RWPE2 (cell line): ENCODE measurements at regions not wholly inside any gene's neighbourhood (a gene's known extent, or its start where the extent isn't known, plus 50 kb on each side); places are given as distances from the start of the nearest gene placed in this dataset.

Source experiments
- ATAC-seq: fragments of 200-7000 bp; cut with Tn5 transposase; 3 replicates; pipeline ENCODE4 v1.9.1; 2021; ENCODE audit warnings: low read depth
- DNase-seq: peaks from one replicate; pipeline ENCODE4 v3.0.0-alpha.2; 2020; ENCODE audit warnings: low spot score
- H3K27ac ChIP-seq: fragments of 450-650 bp; 2 replicates; pipeline ENCODE4 v1.5.1; 2017; ENCODE audit warnings: mild to moderate bottlenecking; ENCODE audit not compliant: poor library complexity, severe bottlenecking
- H3K27me3 ChIP-seq: fragments of 250-450 bp; sonication (Bioruptor Pico); 2 replicates; pipeline ENCODE4 v1.5.1; 2021; ENCODE audit warnings: mild to moderate bottlenecking, moderate library complexity; ENCODE audit not compliant: insufficient read depth, poor library complexity, severe bottlenecking
- H3K36me3 ChIP-seq: fragments of 250-450 bp; sonication (Bioruptor Pico); 2 replicates; pipeline ENCODE4 v1.5.1; 2020; ENCODE audit warnings: low read depth, mild to moderate bottlenecking, moderate library complexity
- H3K4me1 ChIP-seq: fragments of 250-450 bp; sonication (Bioruptor Pico); 2 replicates; pipeline ENCODE4 v1.5.1; 2021; ENCODE audit warnings: mild to moderate bottlenecking, moderate library complexity; ENCODE audit not compliant: insufficient read depth, poor library complexity, severe bottlenecking
- H3K4me3 ChIP-seq: fragments of 250-450 bp; sonication (Bioruptor Pico); 2 replicates; pipeline ENCODE4 v1.5.1; 2021; ENCODE audit warnings: mild to moderate bottlenecking, moderate library complexity; ENCODE audit not compliant: severe bottlenecking
- H3K9me3 ChIP-seq: fragments of 250-450 bp; sonication (Bioruptor Pico); 2 replicates; pipeline ENCODE4 v1.5.1; 2021; ENCODE audit warnings: mild to moderate bottlenecking, moderate library complexity; ENCODE audit not compliant: severe bottlenecking
- TF ChIP-seq, protein P1 (sequence below): fragments of 450-650 bp; IDR thresholded peaks from one replicate; pipeline ENCODE4 v1.5.1; 2017; ENCODE audit warnings: mild to moderate bottlenecking, moderate library complexity; ENCODE audit not compliant: poor library complexity, severe bottlenecking

DNA sequence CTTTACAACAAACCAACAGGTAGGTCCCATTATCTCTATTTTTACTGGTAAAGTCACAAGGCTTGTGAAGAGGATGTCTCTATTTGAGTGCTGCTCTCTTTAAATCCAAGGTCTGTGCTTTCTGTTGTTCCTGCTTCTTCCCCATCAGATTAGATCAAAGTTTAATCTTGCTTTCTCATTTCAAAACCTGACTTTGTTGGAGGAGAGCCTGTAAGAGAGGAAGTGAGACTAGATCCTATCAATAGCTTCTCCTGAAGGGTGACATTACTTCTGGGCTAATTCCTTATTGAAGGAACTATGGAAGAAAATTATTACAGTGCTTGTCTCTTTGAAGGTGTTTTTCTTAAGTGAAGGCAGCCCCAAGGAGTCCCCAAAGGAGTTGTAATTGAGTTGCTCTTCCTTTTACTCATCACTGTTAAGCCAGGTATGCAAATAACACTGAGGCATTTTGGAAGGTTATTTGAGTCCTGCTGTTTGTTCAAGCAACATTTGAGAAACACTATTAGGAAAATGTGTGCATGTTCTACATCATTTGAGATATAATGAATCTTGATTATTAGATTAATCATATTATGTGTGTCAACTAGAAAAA lies 146.2 kb upstream of the MBL2 start:
- TF ChIP-seq, protein P1, sequence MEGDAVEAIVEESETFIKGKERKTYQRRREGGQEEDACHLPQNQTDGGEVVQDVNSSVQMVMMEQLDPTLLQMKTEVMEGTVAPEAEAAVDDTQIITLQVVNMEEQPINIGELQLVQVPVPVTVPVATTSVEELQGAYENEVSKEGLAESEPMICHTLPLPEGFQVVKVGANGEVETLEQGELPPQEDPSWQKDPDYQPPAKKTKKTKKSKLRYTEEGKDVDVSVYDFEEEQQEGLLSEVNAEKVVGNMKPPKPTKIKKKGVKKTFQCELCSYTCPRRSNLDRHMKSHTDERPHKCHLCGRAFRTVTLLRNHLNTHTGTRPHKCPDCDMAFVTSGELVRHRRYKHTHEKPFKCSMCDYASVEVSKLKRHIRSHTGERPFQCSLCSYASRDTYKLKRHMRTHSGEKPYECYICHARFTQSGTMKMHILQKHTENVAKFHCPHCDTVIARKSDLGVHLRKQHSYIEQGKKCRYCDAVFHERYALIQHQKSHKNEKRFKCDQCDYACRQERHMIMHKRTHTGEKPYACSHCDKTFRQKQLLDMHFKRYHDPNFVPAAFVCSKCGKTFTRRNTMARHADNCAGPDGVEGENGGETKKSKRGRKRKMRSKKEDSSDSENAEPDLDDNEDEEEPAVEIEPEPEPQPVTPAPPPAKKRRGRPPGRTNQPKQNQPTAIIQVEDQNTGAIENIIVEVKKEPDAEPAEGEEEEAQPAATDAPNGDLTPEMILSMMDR = no peak
- H3K4me1 ChIP-seq = no peaks in the 10 kb centered on the region
- no peak for ATAC-seq

DNA sequence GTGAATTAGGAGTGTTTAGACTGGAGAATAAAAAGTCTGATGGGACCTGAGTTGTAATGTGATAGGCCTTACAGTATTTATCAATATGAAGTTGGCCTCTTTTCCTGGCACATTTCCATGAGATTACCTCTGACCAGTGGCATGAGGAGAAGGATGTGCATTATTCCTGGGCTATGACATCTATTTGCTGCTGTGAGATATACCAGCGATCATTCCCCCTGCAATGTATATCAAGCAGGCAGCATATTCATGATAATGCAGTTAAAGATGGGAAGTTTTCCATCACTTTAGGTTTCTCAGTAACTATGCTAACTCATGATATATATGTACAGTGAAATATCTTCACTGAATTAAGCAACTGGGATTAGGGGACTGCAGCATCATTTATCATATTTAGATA lies 142.8 kb upstream of the MBL2 start:
- TF ChIP-seq, protein P1 = no peak
- H3K4me1 ChIP-seq = no peaks in the 10 kb centered on the region
- no peak overlapping the region for H3K4me3 ChIP-seq
- no peaks in the 10 kb centered on the region for H3K9me3 ChIP-seq
- DNase-seq = no peak
- no peak overlapping the region for H3K27ac ChIP-seq
- H3K27me3 ChIP-seq = no peaks in the 10 kb centered on the region
- no peak for ATAC-seq
- no peaks in the 10 kb centered on the region for H3K36me3 ChIP-seq

More for the DNA sequence above, 146.2 kb upstream of the MBL2 start:
- DNase-seq = no peak
- Histone ChIP-seq H3K27me3 (no peaks in the 10 kb centered on the region), H3K27ac (no peak overlapping the region), H3K36me3 (no peaks in the 10 kb centered on the region), H3K4me3 (no peak overlapping the region), H3K9me3 (no peaks in the 10 kb centered on the region)

DNA sequence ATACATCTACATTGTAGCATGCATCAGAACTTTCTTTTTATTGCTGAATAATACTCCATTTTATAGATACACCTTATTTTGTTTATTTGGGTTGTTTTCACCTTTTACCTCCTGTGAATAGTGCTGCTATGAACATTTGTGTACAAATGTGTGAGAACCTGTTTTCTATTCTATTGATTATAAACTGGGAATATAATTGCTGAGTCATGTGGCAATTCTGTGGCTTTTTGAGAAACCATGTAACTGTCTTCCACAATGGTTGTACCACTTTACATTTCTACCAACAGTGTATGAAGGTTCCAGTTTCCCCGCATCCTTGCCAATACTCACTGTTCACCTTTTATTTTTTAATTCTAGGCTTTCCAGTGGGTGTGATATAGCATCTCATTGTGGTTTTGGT lies 138.6 kb upstream of the MBL2 start:
- TF ChIP-seq, protein P1 = no peak
- no peak for ATAC-seq
- H3K27ac ChIP-seq = no peak overlapping the region
- no peak for DNase-seq
- no peak overlapping the region for H3K4me3 ChIP-seq
- no peaks in the 10 kb centered on the region for H3K4me1 ChIP-seq
- no peaks in the 10 kb centered on the region for H3K9me3 ChIP-seq
- H3K36me3 ChIP-seq = no peaks in the 10 kb centered on the region
- H3K27me3 ChIP-seq = no peaks in the 10 kb centered on the region

DNA sequence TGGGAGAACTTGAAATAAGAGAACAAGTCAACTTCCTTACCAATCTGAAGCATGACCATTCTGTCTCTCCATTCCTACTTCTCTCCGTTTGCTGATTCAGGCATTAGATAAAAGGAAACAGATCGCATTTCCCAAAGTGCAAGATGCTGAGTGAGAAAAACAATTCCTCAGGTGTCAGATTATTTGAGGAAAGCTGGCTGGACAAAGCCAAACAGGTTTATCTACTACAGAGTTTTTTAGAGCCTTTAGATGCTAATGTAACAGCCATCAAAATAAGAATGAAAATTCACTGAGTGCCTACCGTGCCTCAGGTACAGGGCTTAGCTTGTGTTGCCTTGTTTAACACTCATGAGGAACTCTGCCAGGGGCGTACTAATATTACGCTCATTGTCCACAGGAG lies 135.9 kb upstream of the MBL2 start:
- Histone ChIP-seq H3K4me1 (no peaks in the 10 kb centered on the region), H3K36me3 (no peaks in the 10 kb centered on the region), H3K27ac (no peak overlapping the region), H3K4me3 (no peak overlapping the region), H3K9me3 (no peaks in the 10 kb centered on the region), H3K27me3 (no peaks in the 10 kb centered on the region)
- TF ChIP-seq, protein P1 = no peak
- no peak for ATAC-seq
- no peak for DNase-seq

DNA sequence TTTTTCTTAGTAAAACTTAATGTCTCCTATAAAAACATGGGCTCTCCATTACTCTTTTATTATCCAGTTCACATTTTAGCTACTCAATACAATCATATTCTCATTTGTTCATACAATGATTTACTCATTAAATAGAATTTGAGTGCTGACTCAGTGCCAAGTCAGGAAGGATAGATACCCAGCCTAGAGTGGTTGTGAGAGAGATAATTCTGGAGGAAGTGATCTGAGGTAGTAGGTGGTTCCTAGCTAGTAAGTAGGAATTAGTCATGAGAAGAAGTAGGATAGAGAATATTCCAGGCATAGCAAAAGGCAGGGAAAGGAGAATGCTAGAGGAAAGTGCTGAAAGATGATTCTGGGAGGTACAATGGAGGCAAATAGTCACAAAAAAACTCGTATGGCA lies 133.5 kb upstream of the MBL2 start:
- Histone ChIP-seq H3K4me3 (no peak overlapping the region), H3K27ac (no peak overlapping the region), H3K36me3 (no peaks in the 10 kb centered on the region), H3K4me1 (no peaks in the 10 kb centered on the region), H3K9me3 (no peaks in the 10 kb centered on the region), H3K27me3 (no peaks in the 10 kb centered on the region)
- TF ChIP-seq, protein P1 = no peak
- peak; percentile 57; the same call in 1 of the 3 replicates for ATAC-seq
- no peak for DNase-seq
